GM20000 (cell line): ENCODE measurements at regions not wholly inside any gene's neighbourhood (a gene's known extent, or its start where the extent isn't known, plus 50 kb on each side); places are given as distances from the start of the nearest gene placed in this dataset.

ENCODE experiments used
- DNase-seq: peaks from one replicate; pipeline ENCODE4 v3.0.0; 2012; ENCODE audit warnings: low spot score
- TF ChIP-seq, protein P1 (sequence below): IDR thresholded peaks from 2 replicates; pipeline ENCODE4 v1.5.1; 2012; ENCODE audit warnings: mild to moderate bottlenecking, control low read depth; ENCODE audit errors: extremely low read depth, missing control alignments

- TF ChIP-seq, protein P1, sequence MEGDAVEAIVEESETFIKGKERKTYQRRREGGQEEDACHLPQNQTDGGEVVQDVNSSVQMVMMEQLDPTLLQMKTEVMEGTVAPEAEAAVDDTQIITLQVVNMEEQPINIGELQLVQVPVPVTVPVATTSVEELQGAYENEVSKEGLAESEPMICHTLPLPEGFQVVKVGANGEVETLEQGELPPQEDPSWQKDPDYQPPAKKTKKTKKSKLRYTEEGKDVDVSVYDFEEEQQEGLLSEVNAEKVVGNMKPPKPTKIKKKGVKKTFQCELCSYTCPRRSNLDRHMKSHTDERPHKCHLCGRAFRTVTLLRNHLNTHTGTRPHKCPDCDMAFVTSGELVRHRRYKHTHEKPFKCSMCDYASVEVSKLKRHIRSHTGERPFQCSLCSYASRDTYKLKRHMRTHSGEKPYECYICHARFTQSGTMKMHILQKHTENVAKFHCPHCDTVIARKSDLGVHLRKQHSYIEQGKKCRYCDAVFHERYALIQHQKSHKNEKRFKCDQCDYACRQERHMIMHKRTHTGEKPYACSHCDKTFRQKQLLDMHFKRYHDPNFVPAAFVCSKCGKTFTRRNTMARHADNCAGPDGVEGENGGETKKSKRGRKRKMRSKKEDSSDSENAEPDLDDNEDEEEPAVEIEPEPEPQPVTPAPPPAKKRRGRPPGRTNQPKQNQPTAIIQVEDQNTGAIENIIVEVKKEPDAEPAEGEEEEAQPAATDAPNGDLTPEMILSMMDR = no peak
- no peak for DNase-seq
Observed at GRCh38 chr16:86632206-86632605, 53.9 kb downstream of the FOXL1 start.

DNA sequence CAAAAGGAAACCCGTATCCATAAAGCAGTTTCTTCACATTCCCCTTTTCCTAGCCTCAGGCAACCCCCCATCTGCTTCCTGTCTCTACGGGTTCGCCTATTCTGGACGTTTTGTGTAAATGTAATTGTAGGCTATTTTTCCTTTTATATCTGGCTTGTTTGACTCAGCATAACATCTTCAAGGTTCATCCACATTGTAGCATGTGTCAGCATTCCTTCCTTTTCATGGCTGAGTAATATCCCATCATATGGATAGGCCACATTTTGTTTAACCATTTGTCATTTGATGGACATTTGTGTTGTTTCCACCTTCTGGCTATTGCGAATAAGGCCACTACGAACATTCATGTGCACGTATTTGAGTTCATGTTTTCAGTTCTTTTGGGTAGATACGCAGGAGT, 54.6 kb downstream of the FOXL1 start:
- TF ChIP-seq, protein P1 = no peak

DNA sequence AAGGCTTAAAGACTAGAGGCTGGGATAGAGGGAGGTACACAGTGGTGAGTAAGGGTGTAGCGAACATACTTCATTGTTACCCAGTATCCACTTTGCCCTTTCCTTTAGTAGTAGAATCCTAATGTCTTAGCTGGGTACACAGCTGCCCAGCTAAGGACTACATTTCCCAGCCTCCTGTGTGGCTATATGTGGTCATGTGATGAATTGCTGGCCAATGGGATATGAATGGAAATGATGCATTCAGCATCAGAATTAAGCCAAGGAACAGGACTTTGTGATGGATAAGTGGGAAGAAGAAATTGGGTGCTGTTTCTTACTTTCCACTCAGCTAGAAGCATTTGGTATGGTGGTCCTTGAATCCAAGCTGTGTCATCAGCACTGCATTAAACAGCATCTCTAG, 55.9 kb downstream of the FOXL1 start:
- TF ChIP-seq, protein P1 = no peak
- no peak for DNase-seq

More for the DNA sequence above, 54.6 kb downstream of the FOXL1 start:
- no peak for DNase-seq

DNA sequence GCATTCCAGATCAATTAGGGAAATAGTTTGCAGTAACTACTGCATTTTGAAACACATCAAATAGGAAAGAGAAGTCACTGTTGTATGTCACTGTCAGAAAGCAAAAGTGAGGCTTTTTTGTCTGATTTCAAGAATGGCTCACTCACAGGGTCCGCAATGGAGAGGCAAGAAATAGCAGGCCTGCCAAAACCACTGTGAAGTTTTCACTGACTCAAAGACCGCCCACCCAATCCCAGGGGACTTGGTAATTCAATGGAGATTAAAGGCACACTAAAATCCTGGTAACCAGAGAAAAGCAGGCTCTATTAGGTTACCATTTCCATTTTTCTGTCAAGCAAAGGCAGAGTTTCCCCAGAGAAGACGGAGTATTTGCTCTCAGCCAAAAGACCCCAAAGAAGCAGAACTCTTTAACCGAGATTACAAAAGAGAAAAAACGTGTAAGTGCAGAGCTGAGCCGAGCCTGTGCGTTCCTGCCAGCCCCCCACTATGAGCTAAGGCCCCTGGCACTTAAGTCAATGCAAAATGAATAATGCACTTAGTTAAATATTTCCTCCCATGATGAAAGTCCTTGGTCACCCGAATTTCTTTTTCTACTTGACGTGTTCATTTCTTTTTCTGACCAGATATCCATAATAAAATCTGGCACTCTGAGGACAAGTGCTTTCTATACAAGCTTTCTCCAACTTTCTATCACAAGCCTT, 57.0 kb downstream of the FOXL1 start:
- DNase-seq = no peak
- TF ChIP-seq, protein P1 = no peak

- TF ChIP-seq, protein P1 = no peak
- DNase-seq = no peak
Observed at GRCh38 chr16:86635926-86636325, 57.6 kb downstream of the FOXL1 start.

- TF ChIP-seq, protein P1 = no peak
- DNase-seq = no peak
Observed at GRCh38 chr16:86637744-86638143, 59.4 kb downstream of the FOXL1 start.

DNA sequence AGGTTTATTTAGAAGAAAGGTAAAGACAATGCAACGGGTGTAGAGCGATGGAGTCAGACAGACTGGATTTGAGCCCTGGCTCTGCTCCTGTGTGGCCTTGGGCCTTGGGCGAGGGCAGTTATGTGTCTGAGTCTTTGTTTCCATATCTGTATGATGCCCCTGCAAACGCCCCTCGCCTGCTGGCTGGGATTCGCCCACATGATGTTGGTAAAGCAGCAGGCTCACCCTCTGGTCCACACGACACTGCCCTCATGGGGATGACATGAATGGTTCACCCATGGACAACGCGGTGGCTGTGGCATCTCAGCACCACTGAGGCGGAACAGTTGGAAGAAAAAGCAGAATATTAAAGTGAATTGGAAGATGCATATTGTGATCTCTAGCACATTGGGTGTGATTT, 60.3 kb downstream of the FOXL1 start:
- TF ChIP-seq, protein P1 = no peak
- no peak for DNase-seq
